Subcutaneous abdominal adipose tissue (tissue), 5 donors: ENCODE measurements at regions not wholly inside any gene's neighbourhood (a gene's known extent, or its start where the extent isn't known, plus 50 kb on each side); places are given as distances from the start of the nearest gene placed in this dataset.
A peak's percentile ranks its signal among the peaks of the same experiment; 100 is the strongest.

Source experiments
- H3K27ac ChIP-seq: one replicate; pipeline ENCODE4 v1.7.0; 2013; ENCODE audit warnings: low read depth, mild to moderate bottlenecking, inconsistent platforms, low read length, moderate library complexity
- H3K27me3 ChIP-seq, 5 donors: one replicate each; pipeline ENCODE4 v1.7.0; 2013; ENCODE audit warnings: low read length in 5 of 5, inconsistent platforms in 1 of 5; ENCODE audit not compliant: control insufficient read depth in 5 of 5, insufficient read depth in 4 of 5
- H3K36me3 ChIP-seq, 5 donors: one replicate each; pipeline ENCODE4 v1.7.0; 2013; ENCODE audit warnings: low read length in 5 of 5; ENCODE audit not compliant: control insufficient read depth in 5 of 5, insufficient read depth in 5 of 5
- H3K4me1 ChIP-seq, 5 donors: one replicate each; pipeline ENCODE4 v1.7.0; 2013; ENCODE audit warnings: low read length in 5 of 5, mild to moderate bottlenecking in 3 of 5, moderate library complexity in 1 of 5; ENCODE audit not compliant: control insufficient read depth in 5 of 5, insufficient read depth in 5 of 5
- H3K4me3 ChIP-seq, 5 donors: one replicate each; pipeline ENCODE4 v1.7.0; 2013; ENCODE audit warnings: low read length in 5 of 5, low read depth in 1 of 5
- H3K9ac ChIP-seq, 5 donors: one replicate each; pipeline ENCODE4 v1.7.0; 2013; ENCODE audit warnings: low read length in 5 of 5, mild to moderate bottlenecking in 4 of 5, moderate library complexity in 3 of 5
- H3K9me3 ChIP-seq, 5 donors: one replicate each; pipeline ENCODE4 v1.7.0; 2013; ENCODE audit warnings: low read length in 5 of 5; ENCODE audit not compliant: control insufficient read depth in 5 of 5
- donor health status: healthy.
- donor health status: healthy.
- donor health status: healthy.
- donor health status: healthy.
- donor health status: healthy.

DNA sequence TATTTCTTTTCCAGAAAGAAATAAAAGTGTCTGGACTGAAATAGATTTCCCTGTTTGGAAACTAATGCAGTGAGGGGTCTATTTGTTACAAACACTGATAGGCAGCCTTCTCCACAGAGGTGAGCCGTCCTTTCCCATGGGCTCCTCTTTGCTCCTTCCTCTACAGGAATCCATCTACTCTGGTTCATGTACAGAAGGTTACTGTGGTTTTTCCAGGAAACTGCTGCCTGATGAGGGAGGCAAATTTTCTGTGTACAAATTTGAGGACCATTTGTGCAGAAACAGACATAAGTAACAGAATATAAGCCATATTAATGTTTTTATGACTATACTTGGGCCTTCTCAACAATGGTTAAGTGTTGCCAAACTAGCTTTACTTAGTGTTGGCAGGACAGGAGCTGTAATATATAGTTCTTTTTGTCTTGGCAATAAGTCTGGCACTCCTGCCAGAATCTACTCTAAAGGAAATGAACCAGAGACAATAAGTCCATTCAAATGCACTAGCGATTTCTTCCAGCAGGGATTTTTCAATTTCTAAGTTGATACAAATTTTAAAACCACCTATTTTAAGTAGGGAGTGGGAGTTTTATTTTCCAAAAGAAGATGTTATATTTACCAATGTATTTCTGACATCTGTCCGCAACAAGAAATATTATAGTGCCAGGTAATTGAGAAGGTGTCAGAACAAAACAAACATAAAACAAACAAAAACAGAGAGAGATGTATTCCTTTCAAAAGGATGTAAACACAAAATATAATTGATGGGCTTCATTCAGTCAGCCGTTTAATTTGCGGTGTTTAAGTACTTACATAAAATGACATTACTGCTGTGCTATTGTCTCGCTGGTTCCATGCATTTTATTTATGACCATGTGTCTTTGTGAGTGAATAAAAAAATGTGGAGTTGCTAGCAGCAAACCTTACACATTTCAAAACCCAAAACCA lies 91.0 kb upstream of the NFE2L3 start:
- Histone ChIP-seq H3K9me3 (no peaks in the 10 kb centered on the region), H3K27ac (no peak overlapping the region), H3K36me3 (no peaks in the 10 kb centered on the region), H3K9ac (peak overlapping the region in 1 of 5 donors; percentile 32), H3K4me3 (no peak overlapping the region), H3K4me1 (peaks cover 0 to 4% (median 0%) of the 10 kb centered on the region in 5 donors), H3K27me3 (peaks cover 0 to 4% (median 0%) of the 10 kb centered on the region in 5 donors)

DNA sequence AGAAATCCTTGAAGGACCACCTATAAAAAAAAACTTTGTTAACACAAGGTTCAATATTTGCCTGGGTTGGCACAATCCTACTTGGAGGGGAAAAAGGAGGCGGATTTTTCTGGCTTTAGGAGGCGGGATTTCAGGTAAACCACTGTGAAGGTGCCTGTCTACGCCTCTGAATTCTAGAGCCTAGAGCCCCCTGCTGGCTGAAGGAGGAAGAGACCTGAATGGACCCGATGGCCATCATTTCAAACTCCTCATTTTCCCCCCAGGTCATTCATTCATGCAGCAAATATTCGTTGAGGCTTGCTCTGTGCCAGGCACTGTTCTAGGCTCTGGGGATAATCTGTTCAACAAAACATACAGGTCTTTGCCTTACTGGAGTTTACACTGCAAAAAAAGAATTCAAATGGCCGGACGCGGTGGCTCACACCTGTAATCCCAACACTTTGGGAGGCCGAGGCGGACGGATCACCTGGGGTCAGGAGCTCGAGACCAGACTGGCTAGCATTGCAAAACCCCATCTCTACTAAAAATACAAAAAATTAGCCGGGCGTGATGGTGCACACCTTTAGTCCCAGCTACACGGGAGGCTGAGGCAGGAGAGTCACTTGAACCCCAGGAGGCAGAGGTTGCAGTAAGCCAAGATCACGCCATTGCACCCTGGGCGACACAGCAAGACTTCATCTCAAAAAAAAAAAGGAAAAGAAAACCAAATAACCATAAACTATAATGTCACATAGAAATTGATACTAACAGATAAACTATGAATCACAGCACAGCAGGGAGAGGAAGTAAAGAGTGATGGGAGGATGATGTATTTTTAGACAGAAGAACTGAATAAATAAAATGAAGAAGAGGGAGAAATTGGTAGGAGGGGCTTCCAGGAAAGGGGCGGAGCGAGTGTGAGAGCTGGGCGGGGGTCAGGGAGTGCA lies 90.1 kb upstream of the NFE2L3 start:
- no peaks in the 10 kb centered on the region for H3K36me3 ChIP-seq
- H3K27me3 ChIP-seq: peaks cover 0 to 4% (median 0%) of the 10 kb centered on the region in 5 donors

DNA sequence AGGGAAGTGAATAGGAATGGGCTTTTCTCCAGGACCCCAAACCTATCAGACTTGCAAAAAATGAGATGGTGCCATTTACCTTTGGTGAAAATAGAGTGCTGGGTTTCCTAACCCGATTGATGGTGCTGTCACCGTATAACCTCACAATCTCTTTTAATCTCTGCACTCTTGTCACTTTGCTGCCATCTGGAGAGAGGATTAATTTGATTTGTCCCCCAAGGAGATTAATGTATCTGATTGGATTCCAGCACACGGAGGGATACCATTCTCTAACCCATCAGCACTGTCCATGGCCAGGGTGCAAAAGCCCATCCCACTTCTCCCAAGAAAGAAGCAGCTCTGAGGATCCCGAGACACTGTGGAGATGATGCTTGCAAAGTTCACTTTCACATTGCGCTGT lies 86.3 kb upstream of the NFE2L3 start:
- H3K9me3 ChIP-seq: no peaks in the 10 kb centered on the region
- no peaks in the 10 kb centered on the region for H3K36me3 ChIP-seq
- no peak overlapping the region for H3K4me3 ChIP-seq
- H3K9ac ChIP-seq: no peak overlapping the region
- no peaks in the 10 kb centered on the region for H3K27me3 ChIP-seq
- H3K4me1 ChIP-seq: peaks cover 0 to 4% (median 0%) of the 10 kb centered on the region in 5 donors
- no peak overlapping the region for H3K27ac ChIP-seq

More for the DNA sequence above, 90.1 kb upstream of the NFE2L3 start:
- Histone ChIP-seq H3K27ac (no peak overlapping the region), H3K4me3 (no peak overlapping the region), H3K4me1 (peaks cover 0 to 4% (median 0%) of the 10 kb centered on the region in 5 donors), H3K9ac (no peak overlapping the region), H3K9me3 (no peaks in the 10 kb centered on the region)

DNA sequence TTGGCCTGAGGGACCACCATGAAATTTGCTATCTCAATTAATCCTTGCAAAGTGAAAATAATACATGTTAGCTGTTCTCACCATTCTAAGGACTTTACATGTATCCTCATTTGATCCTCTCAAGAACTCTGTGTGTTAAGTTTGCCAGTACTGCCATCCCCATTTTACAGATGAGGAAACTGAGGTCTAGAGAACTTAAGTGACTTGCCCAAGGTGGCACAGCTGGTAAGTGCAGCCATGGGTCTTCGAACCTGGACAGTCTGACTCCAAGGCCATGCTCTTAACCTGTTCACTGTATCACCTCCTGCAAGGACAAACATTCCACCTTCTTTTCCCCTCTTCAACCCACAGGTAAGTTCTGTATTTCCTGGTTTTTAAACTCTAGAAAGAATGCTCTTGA lies 85.3 kb upstream of the NFE2L3 start:
- no peaks in the 10 kb centered on the region for H3K27me3 ChIP-seq
- no peak overlapping the region for H3K4me3 ChIP-seq
- H3K27ac ChIP-seq: no peak overlapping the region
- H3K9ac ChIP-seq: no peak overlapping the region
- H3K36me3 ChIP-seq: no peaks in the 10 kb centered on the region
- peaks cover 0 to 7% (median 1%) of the 10 kb centered on the region in 5 donors for H3K4me1 ChIP-seq
- no peaks in the 10 kb centered on the region for H3K9me3 ChIP-seq

DNA sequence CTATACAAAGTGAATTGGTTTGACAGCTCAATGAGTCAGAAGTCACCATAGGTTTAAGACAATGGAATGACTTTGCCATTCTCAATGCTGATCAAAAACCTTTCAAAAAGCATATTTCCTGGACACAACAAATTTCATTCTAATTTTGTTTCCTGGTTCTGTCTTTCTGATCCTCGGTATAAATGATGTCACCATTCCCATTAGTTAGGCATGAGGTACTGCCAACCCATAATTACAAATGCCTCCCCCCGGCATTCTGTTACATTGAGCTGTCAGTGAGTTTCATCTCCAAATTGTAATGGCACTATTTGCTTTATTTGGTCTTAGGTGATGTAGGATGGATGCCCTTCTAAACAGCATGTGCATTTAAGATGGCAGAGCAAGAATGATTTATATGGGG lies 81.7 kb upstream of the NFE2L3 start:
- Histone ChIP-seq H3K4me1 (peaks cover 0 to 17% (median 6%) of the 10 kb centered on the region in 5 donors), H3K27me3 (no peaks in the 10 kb centered on the region), H3K9me3 (no peaks in the 10 kb centered on the region), H3K36me3 (no peaks in the 10 kb centered on the region), H3K9ac (no peak overlapping the region), H3K27ac (no peak overlapping the region), H3K4me3 (no peak overlapping the region)

DNA sequence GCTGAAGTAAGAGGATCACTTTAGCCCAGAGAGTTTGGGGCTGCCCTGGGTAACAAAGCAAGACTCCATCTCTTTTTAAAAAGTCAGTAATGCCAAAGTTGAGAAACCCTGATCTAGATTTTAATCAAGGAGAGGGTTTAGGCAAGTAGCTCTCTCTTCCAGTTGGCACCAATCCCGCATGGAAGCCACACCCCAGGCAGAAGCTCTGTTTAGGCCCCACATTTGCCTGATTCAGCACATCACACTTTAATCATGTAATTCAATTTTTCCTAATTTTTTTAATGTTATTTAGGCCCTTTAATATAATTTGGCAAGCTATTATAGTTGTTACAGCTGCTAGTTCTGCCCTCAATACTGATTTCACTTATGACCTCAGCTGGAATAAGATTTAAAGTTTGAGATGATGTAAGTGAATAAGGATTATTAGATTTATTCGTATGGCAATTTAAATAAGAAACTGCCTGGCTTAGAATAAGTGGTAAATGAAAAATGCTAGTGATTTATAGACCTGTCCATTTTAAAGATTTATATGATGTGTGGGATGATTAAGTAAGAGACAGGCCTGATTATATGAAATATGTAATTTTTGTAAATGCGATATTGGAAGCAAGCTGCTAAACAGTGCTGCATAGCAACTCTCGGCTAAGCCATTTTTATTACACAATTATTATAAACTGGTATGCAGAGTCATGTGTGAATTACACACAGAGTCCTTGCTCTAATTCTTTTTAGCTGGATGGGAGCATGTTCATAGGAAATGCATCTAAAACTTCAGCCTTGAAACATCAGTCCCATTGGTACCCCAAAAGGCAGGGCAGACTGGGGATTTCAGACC lies 80.2 kb upstream of the NFE2L3 start:
- Histone ChIP-seq H3K9ac (no peak overlapping the region), H3K27ac (no peak overlapping the region), H3K9me3 (no peaks in the 10 kb centered on the region), H3K4me1 (peaks cover 0 to 17% (median 6%) of the 10 kb centered on the region in 5 donors), H3K27me3 (peaks cover 0 to 6% (median 2%) of the 10 kb centered on the region in 5 donors), H3K36me3 (no peaks in the 10 kb centered on the region), H3K4me3 (no peak overlapping the region)

DNA sequence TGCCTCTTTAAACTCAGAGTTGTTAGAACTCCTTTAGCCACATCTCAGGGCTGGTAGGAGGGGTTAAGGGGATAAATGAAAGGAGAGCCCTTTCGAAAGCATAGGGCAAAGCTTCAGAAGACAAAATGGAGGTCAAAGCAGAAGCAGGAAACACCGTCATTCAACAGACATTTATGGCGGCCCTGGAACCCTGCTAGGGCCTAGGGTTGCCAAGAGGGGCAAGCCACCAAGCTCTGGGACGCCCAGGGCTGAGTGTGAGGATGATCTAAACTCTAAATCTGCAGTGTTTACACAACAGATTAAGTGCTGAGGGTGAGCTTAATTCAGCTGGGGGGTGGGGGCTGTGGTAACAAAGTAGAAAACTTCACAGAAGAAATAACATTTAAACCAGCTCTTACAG lies 79.0 kb upstream of the NFE2L3 start:
- no peak overlapping the region for H3K27ac ChIP-seq
- no peak overlapping the region for H3K4me3 ChIP-seq
- H3K36me3 ChIP-seq: no peaks in the 10 kb centered on the region
- peaks cover 0 to 17% (median 6%) of the 10 kb centered on the region in 5 donors for H3K4me1 ChIP-seq
- peaks cover 0 to 11% (median 5%) of the 10 kb centered on the region in 5 donors for H3K27me3 ChIP-seq
- no peaks in the 10 kb centered on the region for H3K9me3 ChIP-seq
- no peak overlapping the region for H3K9ac ChIP-seq

DNA sequence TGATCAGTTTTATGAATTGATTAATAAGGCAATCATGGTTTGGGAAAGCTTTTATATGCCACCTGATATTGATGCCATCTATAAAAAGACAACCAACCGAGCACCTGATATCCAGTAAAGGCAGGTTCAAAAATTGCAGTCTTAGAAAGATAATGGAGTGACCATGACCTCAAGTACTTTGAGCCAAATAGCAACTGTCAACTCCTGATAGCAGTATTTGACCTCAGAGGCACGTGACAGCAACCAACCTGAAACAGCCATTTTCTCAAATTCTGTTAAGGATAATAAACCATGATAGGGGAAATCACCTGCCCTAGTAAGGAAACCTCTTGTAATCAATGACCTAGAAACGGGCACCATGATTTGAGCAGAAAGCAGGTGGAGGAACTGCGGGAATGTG lies 77.1 kb upstream of the NFE2L3 start:
- no peaks in the 10 kb centered on the region for H3K36me3 ChIP-seq
- no peak overlapping the region for H3K4me3 ChIP-seq
- H3K27ac ChIP-seq: no peak overlapping the region
- H3K9ac ChIP-seq: no peak overlapping the region
- peaks cover 0 to 19% (median 12%) of the 10 kb centered on the region in 5 donors for H3K27me3 ChIP-seq
- H3K9me3 ChIP-seq: no peaks in the 10 kb centered on the region
- peaks cover 0 to 24% (median 10%) of the 10 kb centered on the region in 5 donors for H3K4me1 ChIP-seq

DNA sequence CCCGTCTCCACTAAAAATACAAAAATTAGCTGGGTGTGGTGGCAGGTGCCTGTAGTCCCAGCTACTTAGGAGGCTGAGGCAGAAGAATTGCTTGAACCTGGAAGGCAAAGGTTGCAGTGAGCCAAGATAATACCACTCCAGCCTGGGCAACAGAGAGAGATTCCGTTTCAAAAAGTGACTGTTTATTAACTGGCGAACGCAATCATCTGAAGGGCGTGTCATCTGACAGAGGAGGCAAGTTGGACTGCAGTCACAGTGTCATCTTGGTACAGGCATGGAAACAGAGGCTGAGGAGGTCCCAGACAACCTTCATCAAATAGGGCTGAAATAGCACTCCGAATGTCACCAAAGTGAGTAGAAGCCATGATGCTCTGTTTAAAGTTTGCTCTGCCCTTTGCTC lies 75.3 kb upstream of the NFE2L3 start:
- Histone ChIP-seq H3K9ac (no peak overlapping the region), H3K4me3 (no peak overlapping the region), H3K9me3 (no peaks in the 10 kb centered on the region), H3K27me3 (peaks cover 0 to 19% (median 12%) of the 10 kb centered on the region in 5 donors), H3K4me1 (peaks cover 0 to 18% (median 9%) of the 10 kb centered on the region in 5 donors), H3K36me3 (no peaks in the 10 kb centered on the region), H3K27ac (no peak overlapping the region)
